Endodermal cell (in vitro differentiated cells): ENCODE measurements at regions not wholly inside any gene's neighbourhood (a gene's known extent, or its start where the extent isn't known, plus 50 kb on each side); places are given as distances from the start of the nearest gene placed in this dataset.
"Not testable (repeated sequence)": the region's sequence is repeated elsewhere in the genome, so short reads cannot be mapped to it uniquely, and the experiment has no call there.

Source experiments
- DNase-seq: peaks from one replicate; pipeline ENCODE4 v3.0.0-alpha.2; 2017
- H3K27ac ChIP-seq: 2 replicates; pipeline ENCODE4 v1.5.1; 2013; ENCODE audit warnings: mild to moderate bottlenecking, low read depth, low read length, moderate library complexity
- H3K27me3 ChIP-seq: 2 replicates; pipeline ENCODE4 v1.6.1; 2013; ENCODE audit warnings: mild to moderate bottlenecking, low read length, moderate library complexity; ENCODE audit not compliant: insufficient read depth, control insufficient read depth, poor library complexity, severe bottlenecking
- H3K36me3 ChIP-seq: 2 replicates; pipeline ENCODE4 v1.7.0; 2013; ENCODE audit warnings: mild to moderate bottlenecking, low read length, moderate library complexity; ENCODE audit not compliant: control insufficient read depth, insufficient read depth
- H3K4me1 ChIP-seq: one replicate; pipeline ENCODE4 v1.7.0; 2013; ENCODE audit warnings: low read length; ENCODE audit not compliant: control insufficient read depth, insufficient read depth
- H3K4me3 ChIP-seq: 2 replicates; pipeline ENCODE4 v1.5.1; 2013; ENCODE audit warnings: mild to moderate bottlenecking, low read length, moderate library complexity
- H3K9ac ChIP-seq: 2 replicates; pipeline ENCODE4 v1.6.1; 2013; ENCODE audit warnings: mild to moderate bottlenecking, low read length, moderate library complexity; ENCODE audit not compliant: poor library complexity, severe bottlenecking; ENCODE audit errors: extremely low read depth
- H3K9me3 ChIP-seq: 2 replicates; pipeline ENCODE4 v1.6.1; 2013; ENCODE audit warnings: mild to moderate bottlenecking, low read length, moderate library complexity; ENCODE audit not compliant: control insufficient read depth
- H3K27ac Mint-ChIP-seq: 2 replicates; pipeline ENCODE4 v1.8.0; 2020; ENCODE audit warnings: mixed read lengths
- H3K27me3 Mint-ChIP-seq: 2 replicates; pipeline ENCODE4 v1.8.0; 2021; ENCODE audit warnings: mild to moderate bottlenecking, mixed read lengths; ENCODE audit not compliant: insufficient read depth
- H3K36me3 Mint-ChIP-seq: 2 replicates; pipeline ENCODE4 v1.8.0; 2020; ENCODE audit warnings: low read depth, mixed read lengths
- H3K4me1 Mint-ChIP-seq: 2 replicates; pipeline ENCODE4 v1.8.0; 2020; ENCODE audit warnings: mixed read lengths
- H3K4me3 Mint-ChIP-seq: 2 replicates; pipeline ENCODE4 v1.8.0; 2020; ENCODE audit warnings: mild to moderate bottlenecking, moderate library complexity, mixed read lengths
- H3K9me3 Mint-ChIP-seq: 2 replicates; pipeline ENCODE4 v1.8.0; 2020; ENCODE audit warnings: mild to moderate bottlenecking, mixed read lengths
- CTCF ChIP-seq: fragments of 200-600 bp; sonication (generic); conservative IDR thresholded peaks from 2 replicates; pipeline ENCODE4 v1.5.0; 2021; ENCODE audit warnings: antibody characterized with exemption, mild to moderate bottlenecking
- WGBS, 2 experiments: methylation state at CpG; one replicate each; pipeline versions ENCODE4 v1.1.5 to v1.1.7; 2013; ENCODE audit warnings: missing lambda C conversion rate in 2 of 2, mixed read lengths in 1 of 2; ENCODE audit not compliant: insufficient coverage in 1 of 2, insufficient read length in 1 of 2; 5-methylcytosine and 5-hydroxymethylcytosine counted together

GRCh38 chr22:49699928-49700498 is 127.7 kb downstream of the BRD1 start:
- H3K9me3 Mint-ChIP-seq: peaks cover 20% of the 10 kb centered on the region
- TF ChIP-seq CTCF: no peak
- H3K4me1 Mint-ChIP-seq: no peaks in the 10 kb centered on the region
- H3K9ac ChIP-seq: no peak overlapping the region
- H3K27me3 ChIP-seq: no peaks in the 10 kb centered on the region
- DNase-seq: peak; percentile 10
- H3K36me3 ChIP-seq: no peaks in the 10 kb centered on the region
- 81 to 88% methylated on average over 6 to 12 of the region's 12 CpGs for WGBS, 2 experiments
- H3K27me3 Mint-ChIP-seq: no peaks in the 10 kb centered on the region
- no peak overlapping the region for H3K4me3 ChIP-seq
- H3K27ac ChIP-seq: no peak overlapping the region
- H3K36me3 Mint-ChIP-seq: no peaks in the 10 kb centered on the region
- no peaks in the 10 kb centered on the region for H3K4me1 ChIP-seq
- H3K9me3 ChIP-seq: peaks cover 17% of the 10 kb centered on the region
- no peak overlapping the region for H3K4me3 Mint-ChIP-seq
- no peak overlapping the region for H3K27ac Mint-ChIP-seq

GRCh38 chr22:49699476-49699875 is 128.2 kb downstream of the BRD1 start:
- no peaks in the 10 kb centered on the region for H3K27me3 ChIP-seq
- TF ChIP-seq CTCF: no peak
- H3K9me3 ChIP-seq: peaks cover 17% of the 10 kb centered on the region
- peaks cover 20% of the 10 kb centered on the region for H3K9me3 Mint-ChIP-seq
- no peaks in the 10 kb centered on the region for H3K36me3 Mint-ChIP-seq
- DNase-seq: peak; percentile 28
- H3K4me3 ChIP-seq: no peak overlapping the region
- WGBS, 2 experiments: 82 to 88% methylated on average over 6 to 10 of the region's 10 CpGs
- H3K4me1 ChIP-seq: no peaks in the 10 kb centered on the region
- no peaks in the 10 kb centered on the region for H3K36me3 ChIP-seq
- H3K27me3 Mint-ChIP-seq: no peaks in the 10 kb centered on the region
- no peaks in the 10 kb centered on the region for H3K4me1 Mint-ChIP-seq
- H3K27ac ChIP-seq: no peak overlapping the region
- H3K4me3 Mint-ChIP-seq: no peak overlapping the region
- H3K9ac ChIP-seq: no peak overlapping the region
- H3K27ac Mint-ChIP-seq: no peak overlapping the region

GRCh38 chr22:49698616-49699015 is 129.1 kb downstream of the BRD1 start:
- not testable (repeated sequence) for H3K36me3 Mint-ChIP-seq, H3K27ac Mint-ChIP-seq
- H3K9me3 Mint-ChIP-seq: peaks cover 20% of the 10 kb centered on the region

GRCh38 chr22:49697047-49697446 is 130.6 kb downstream of the BRD1 start:
- Histone ChIP-seq H3K4me3 (no peak overlapping the region), H3K27ac (no peak overlapping the region), H3K27me3 (no peaks in the 10 kb centered on the region), H3K4me1 (no peaks in the 10 kb centered on the region), H3K9ac (no peak overlapping the region), H3K36me3 (no peaks in the 10 kb centered on the region), H3K9me3 (peaks cover 12% of the 10 kb centered on the region)
- no peak overlapping the region for H3K4me3 Mint-ChIP-seq
- H3K27me3 Mint-ChIP-seq: no peaks in the 10 kb centered on the region
- no peaks in the 10 kb centered on the region for H3K4me1 Mint-ChIP-seq
- no peak overlapping the region for H3K27ac Mint-ChIP-seq
- TF ChIP-seq CTCF: no peak
- 87 to 90% methylated on average over 3 of the region's 3 CpGs for WGBS, 2 experiments
- peaks cover 25% of the 10 kb centered on the region for H3K9me3 Mint-ChIP-seq
- DNase-seq: no peak
- H3K36me3 Mint-ChIP-seq: no peaks in the 10 kb centered on the region

More at GRCh38 chr22:49698616-49699015, 129.1 kb downstream of the BRD1 start:
- not testable (repeated sequence) for H3K9ac ChIP-seq, H3K4me1 Mint-ChIP-seq, DNase-seq, H3K36me3 ChIP-seq, H3K27me3 Mint-ChIP-seq, H3K4me3 ChIP-seq, H3K4me1 ChIP-seq, H3K27ac ChIP-seq, H3K27me3 ChIP-seq, H3K4me3 Mint-ChIP-seq
- H3K9me3 ChIP-seq: peaks cover 17% of the 10 kb centered on the region
- WGBS, 2 experiments: 91 to 93% methylated on average over 6 to 7 of the region's 7 CpGs
